Activated CD4-positive, alpha-beta T cell treated with anti-CD3 and anti-CD28 coated beads, Interleukin-2, Interleukin-4, amounts not matched to agents 100 ng/mL and 50 ng/mL, durations not matched to agents 16 hours and 8 hours (primary cell): ENCODE measurements at regions not wholly inside any gene's neighbourhood (a gene's known extent, or its start where the extent isn't known, plus 50 kb on each side); places are given as distances from the start of the nearest gene placed in this dataset.

ENCODE experiments used
- DNase-seq: peaks from one replicate; pipeline ENCODE4 v3.0.0-alpha.2; 2020; ENCODE audit warnings: low spot score

DNA sequence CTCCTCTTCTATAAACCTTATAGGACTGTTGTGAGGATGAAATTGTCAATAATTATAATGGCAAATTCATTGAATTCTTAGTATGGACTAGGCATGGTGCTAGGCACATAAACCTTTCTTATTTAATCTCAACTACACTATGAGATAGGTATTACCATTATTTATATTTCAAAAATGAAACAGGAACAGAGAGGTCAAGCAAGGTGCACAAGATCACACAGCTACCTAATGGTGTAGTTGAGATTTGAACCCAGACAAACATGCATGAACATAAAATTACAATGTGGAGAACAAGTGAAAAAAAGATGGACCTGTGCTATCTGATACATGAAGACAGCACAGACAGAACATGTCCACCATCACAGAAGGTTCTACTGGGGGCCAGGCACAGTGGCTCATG is 156.7 kb downstream of the AXIN2 start:
- no peak for DNase-seq

GRCh38 chr17:65403626-65404025 is 157.8 kb downstream of the AXIN2 start:
- DNase-seq: no peak

DNA sequence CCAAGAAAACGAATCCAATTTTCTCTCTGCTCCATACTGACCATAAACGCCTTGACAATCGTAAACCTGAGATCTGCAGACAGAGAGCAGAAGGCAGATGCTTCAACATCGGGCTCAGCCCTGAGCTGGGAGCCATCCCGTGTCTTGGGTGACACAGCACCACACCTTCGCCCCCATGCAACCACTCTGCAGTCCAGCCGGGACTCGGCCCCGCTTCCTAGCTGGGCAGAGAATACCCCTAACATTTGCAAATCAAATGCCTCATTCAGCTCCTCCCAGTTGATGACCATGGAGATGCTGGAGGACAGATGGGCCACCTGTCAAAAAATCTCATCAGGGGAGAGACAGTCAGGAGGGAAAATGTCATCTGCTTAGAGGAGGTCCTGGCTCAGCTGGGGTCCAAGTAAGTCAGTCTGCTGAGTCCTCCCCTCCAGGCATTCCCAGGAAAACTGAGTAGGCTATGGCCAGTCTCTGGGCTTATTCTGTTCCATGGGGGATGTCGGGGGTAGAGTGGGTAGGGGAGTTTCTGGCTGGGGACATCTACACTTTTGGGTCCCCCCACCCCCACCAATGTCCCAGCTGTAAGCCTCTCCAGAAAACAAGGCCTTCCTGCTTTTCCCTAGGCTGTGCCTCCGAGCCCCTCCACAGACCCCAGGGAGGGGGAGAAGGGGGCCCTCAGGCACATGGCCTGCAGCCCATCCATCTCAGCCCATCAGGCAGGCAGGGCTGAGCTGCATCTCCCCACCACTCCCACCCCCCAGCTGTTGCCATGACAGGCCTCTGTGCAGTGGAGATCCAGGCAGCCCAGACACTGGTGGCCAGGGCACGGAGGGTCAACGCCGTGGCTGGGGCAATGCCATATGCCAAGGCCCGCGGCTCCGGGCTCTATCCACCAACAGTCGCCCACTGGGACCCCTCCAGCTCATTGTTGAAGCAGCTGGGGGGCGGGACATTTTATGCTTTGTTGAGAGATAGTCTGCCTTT is 158.6 kb downstream of the AXIN2 start:
- DNase-seq: no peak

- DNase-seq: no peak
Observed at GRCh38 chr17:65401561-65401960, 159.9 kb downstream of the AXIN2 start.

- DNase-seq: no peak
Observed at GRCh38 chr17:65400701-65401100, 160.7 kb downstream of the AXIN2 start.

DNA sequence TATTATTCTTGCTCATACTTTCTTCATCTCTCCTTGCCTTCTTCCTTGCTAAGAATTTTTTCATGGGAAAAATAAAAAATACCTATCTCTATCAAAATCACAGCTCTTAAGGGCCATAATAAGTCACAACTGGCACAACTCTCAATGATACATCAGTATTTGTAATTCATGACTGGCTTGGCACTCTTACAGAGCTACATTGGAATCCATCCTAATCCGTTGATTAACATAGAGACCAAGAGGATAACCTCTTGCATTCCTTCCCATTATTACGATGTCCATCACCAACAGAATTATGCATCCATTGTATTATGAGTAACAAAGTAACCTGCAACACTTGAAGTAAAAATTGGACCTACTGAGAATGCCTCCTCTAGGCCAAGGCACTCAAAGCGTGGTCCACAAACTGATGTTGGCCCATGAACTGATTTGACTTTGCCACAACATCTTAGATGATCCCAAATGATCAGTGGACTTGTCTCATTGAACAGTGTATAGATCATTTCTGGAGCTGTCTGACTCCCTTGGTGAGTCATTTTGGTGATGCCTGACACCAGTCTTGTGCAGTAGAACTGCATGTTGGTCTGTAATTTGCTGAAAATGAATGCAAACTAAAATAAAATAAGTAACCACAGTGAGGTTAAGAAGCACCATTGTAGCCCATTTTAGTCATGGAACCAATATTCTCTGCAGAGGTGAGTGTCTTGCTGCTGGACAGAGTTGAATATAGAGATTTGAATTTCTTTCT is 163.2 kb downstream of the AXIN2 start:
- no peak for DNase-seq

- no peak for DNase-seq
Observed at GRCh38 chr17:65395924-65396323, 165.5 kb downstream of the AXIN2 start.

DNA sequence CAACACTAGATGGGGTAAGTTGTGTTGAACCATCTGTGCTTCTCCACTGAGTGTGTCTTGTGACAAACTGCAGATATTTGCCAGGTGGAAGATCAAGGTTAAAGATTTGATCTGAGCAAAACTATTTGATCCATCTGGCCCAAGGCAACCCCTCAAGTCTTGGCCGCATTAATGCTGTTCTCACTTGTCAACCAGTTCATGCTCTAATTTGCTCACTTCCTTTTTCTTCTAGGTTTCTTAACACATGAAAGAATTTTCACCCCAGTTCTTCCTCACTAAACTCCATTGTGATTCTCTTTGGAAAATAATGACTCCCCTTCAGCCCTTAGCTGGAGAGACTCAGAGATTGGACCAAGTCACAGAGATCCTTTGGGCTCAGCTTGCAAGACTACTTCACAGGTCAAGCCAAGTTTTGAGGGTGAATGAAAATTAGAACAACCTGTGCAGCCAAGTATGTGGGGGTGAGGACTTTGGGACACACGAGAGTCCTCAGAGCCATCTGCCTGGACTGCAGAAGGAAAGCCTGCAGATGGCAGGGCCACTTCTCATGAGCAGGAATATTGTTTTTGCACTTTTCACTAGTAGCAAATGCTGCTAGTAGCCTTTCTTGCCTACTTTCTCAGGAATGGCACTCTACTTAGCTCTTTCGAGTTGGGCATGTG is 166.5 kb downstream of the AXIN2 start:
- DNase-seq: no peak

DNA sequence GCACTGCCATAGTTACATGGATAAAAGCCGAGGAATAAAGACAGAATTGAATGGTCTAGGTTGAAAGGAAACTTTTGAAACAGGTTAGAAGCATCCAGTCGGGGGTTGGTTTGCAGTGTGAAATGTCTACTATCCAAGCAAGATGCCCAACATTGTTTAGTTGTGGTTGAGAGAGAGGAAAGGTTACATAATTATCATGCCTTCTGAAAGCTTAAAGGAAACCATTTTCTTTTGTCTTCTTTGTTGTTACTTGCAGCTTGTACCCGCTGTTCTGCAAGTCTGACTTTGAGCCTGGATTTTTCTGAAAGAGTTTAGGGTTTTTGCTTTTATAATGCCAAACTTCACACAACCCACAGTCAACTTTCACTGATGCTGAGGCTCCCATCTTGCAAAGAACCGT is 167.9 kb downstream of the AXIN2 start:
- no peak for DNase-seq

DNA sequence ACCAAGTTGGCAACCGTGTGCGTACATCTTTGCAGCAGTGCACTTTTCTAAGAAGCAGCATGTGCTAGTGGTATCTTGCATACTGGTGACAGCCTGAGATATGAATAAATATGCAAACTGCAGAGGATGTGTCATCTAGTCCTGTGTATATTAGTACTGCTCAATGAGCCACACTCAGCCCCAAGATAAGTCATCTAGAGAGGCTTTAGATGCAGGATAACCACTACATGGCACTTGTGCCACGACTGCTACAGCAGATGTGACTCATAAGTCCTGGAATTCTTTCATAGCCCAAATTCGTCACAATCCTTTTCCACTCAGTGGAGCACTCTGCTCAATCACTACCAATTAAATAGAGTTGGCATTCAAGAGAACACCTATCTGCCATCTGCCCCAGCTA is 171.5 kb downstream of the AXIN2 start:
- no peak for DNase-seq

DNA sequence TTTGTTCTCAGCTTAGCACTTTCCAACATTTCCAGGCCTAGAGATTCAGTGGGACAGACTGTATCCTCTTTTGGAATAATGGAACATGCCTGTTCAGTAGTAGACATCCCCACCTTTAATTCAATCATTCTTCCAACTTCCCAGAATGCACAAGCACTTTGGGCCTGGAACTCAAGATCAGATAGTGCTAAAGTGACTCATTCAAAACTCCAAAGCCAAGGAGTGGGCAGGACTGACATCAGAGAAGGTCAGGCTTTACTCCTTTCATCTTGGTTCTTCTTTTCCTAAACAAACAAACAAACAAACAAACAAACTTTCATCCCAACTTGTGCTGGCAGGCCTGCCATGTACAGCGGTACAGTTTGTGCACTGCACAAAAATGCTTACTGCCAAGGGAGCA is 172.0 kb downstream of the AXIN2 start:
- no peak for DNase-seq

DNA sequence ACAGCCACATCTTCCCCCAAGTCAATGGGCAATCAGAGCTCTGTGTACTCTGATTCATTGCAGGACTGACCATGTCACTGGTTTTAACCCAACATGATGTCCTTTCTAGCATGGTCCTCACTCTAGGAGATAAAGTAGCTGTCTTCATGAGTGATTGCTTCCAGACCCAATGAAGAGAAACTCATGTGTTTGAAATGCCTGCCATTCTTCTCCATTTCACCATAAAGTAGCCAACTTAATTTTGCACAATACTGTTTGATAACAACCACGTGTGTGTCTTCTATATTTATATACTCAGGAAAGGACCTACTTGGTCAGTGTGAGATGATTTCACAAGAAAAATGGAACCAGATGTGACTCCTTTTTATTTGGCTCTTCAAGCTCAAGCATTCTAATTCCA is 172.5 kb downstream of the AXIN2 start:
- DNase-seq: no peak

DNA sequence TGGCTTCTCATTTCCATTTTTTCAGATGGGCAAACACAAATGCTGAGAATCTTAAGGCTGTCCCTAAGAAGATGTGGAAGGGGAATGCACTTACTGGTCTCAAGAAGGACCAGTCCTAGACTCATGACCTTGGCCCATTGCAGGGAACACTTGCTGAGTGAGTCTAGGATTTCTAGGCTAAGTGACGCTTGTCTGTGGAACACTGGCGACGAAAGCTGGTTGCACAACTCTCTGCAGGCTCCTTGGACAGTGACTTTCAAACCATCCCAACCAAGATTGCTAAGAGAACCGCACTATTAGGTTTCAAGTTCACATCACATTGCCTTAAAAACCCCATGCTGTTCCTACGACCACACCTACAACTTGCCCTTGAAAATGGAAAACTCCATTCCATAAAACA is 174.1 kb downstream of the AXIN2 start:
- no peak for DNase-seq

DNA sequence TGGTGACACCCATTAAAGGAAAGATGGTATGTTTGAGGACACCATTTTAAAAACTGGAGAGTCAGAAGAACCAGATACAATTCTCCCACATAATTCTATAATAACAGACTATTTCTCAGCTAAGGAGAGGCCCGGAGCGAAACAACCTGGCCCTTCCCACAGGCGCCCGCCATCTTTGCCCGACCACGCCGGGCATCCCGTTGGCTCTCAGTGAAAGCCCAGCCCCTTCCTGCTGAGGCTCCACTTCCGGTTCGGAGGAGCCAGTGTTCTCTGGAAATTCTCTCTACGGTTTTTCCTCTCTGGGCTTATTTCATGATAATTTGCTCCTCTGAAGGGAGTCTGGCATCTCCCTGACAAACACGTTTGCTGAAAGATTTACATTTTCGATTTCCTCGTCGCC is 175.7 kb downstream of the AXIN2 start:
- DNase-seq: no peak

DNA sequence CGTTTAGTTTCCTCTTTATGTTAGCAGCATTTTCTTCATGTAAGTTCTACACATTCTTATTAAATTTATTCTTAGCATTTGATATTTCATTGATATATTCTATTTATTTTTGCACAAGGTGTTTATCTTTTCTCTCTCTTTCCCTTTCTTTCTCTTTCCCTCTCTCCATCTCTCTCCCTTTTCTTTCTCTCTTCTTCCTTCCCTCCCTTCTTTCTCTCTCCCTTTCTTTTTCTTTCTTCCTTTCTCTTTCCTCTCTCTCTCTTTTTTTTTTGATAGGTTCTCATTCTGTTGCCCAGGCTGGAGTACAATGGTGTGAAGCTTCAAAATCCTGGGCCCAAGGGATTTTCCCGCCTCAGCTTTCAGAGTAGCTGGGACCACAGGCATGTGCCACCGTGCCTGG is 176.4 kb downstream of the AXIN2 start:
- DNase-seq: no peak

- DNase-seq: no peak
Observed at GRCh38 chr17:65381152-65381551, 180.3 kb downstream of the AXIN2 start.

GRCh38 chr17:65374966-65375365 is 186.5 kb downstream of the AXIN2 start:
- DNase-seq: no peak

DNA sequence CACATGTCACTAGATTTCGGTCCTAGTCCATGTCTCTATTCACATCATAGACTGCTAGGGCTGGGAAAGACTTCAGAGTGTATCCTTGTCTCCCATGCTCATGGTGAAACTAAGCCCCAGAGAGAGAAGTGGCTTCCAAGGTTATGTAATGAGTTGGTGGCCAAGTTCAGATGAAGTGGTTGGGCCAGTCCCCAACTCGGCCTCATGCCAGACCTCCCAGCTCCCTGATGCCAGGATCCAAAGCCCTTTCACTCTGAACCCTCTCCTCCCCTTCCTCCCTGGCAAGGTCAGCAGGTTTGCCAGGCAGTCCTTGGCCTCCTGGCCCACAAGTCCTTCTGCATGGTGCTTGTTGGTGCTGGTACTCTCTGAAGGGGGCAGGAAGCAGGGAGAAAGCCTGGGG is 189.7 kb downstream of the AXIN2 start:
- no peak for DNase-seq

GRCh38 chr17:65370669-65371131 is 190.7 kb downstream of the AXIN2 start:
- DNase-seq: no peak

- DNase-seq: no peak
Observed at GRCh38 chr17:65368341-65368740, 193.1 kb downstream of the AXIN2 start.

DNA sequence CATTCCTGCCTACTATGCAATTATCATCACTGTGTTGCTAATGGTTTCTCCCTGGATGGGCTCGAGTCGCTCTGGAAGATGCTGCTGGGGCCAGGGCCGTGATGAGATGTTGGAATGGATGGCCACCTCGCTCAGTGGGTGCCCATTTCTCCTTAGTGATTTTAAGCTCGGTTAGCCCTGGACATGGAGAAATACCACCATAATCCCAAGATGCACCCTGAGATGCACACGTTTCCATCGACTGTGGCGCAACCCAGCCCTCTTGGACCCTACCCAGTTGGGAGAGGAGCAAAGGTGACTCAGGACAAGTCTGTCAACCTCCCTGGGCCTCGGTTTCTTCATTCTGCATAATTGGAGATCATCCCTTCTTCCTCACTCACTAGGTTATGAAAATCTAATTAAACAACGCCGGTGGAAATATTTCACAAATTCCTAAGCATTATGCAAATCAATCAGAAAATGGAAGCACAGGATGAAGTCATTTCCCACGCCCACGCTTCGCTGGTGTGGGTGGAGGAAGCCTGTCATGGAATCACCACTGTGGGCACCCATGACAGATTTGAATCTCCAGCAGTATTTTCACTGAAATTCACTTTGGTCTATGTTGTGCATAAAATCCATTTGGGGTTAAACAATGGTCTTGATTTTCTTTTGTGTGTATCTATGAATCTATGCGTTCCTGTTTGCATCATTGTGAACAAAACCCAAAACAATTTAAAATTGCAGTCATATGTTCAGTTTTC is 195.2 kb downstream of the AXIN2 start:
- DNase-seq: no peak

GRCh38 chr17:65365169-65365568 is 196.3 kb downstream of the AXIN2 start:
- DNase-seq: no peak
